ENCODE measurements at regions not wholly inside any gene's neighbourhood (a gene's known extent, or its start where the extent isn't known, plus 50 kb on each side); places are given as distances from the start of the nearest gene placed in this dataset.

GRCh38 chr20:56827763-56828162, 198.7 kb downstream of the TFAP2C start:
- Histone ChIP-seq H3K9me3 (ENCODE audit: control insufficient read depth, insufficient read depth, low read depth, low read length) (no peaks in the 10 kb centered on the region), H3K27me3 (ENCODE audit: control insufficient read depth, insufficient read depth, low read length) (no peaks in the 10 kb centered on the region), H3K27ac (ENCODE audit: low read length) (no peak overlapping the region), H3K4me1 (ENCODE audit: control insufficient read depth, insufficient read depth, low read length) (no peaks in the 10 kb centered on the region), H3K36me3 (ENCODE audit: control insufficient read depth, insufficient read depth, low read length) (no peaks in the 10 kb centered on the region), H3K4me3 (ENCODE audit: low read depth in 2 of 2, low read length in 2 of 2) (no peak overlapping the region)
- ATAC-seq (no peak), DNase-seq (ENCODE audit: low read depth, low spot score) (no peak)
- BruUV-seq (replicated peaks) = no TSS peak
- in situ Hi-C loops (cut with HindIII; ENCODE audit: low pct_unique_long_range_greater_than_20kb, low sequenced_read_pairs) = no loop called here
- TF ChIP-seq CTCF (IDR thresholded peaks at IDR 0.05) = no peak
- TF ChIP-seq POLR2AphosphoS5 (IDR thresholded peaks at IDR 0.05; ENCODE audit: low read depth, low read length) = no peak
- no peak for TF ChIP-seq REST (IDR thresholded peaks at IDR 0.05; ENCODE audit: insufficient read depth in 1 of 2, low read depth in 2 of 2, low read length in 1 of 2)
- TF ChIP-seq SIN3A (IDR thresholded peaks at IDR 0.05; ENCODE audit: borderline replicate concordance, insufficient read depth, low read depth, low read length) = no peak
- TF ChIP-seq TCF7L2 (IDR thresholded peaks at IDR 0.05; ENCODE audit: low read depth, low read length) = no peak
- intact Hi-C loops (cut with micrococcal nuclease; ENCODE audit: unreplicated experiment) = no loop called here
- ChIA-PET POLR2A (no interaction called here), CTCF (no interaction called here)

GRCh38 chr20:56828402-56828801, 199.3 kb downstream of the TFAP2C start:
- no TSS peak for BruUV-seq (replicated peaks)
- DNase-seq (ENCODE audit: low read depth, low spot score) (no peak), ATAC-seq (no peak)
- intact Hi-C loops (cut with micrococcal nuclease; ENCODE audit: unreplicated experiment) = no loop called here
- H3K36me3 ChIP-seq (ENCODE audit: control insufficient read depth, insufficient read depth, low read length) = no peaks in the 10 kb centered on the region
- no peak overlapping the region for H3K27ac ChIP-seq (ENCODE audit: low read length)
- CTCF ChIA-PET = no interaction called here
- in situ Hi-C loops (cut with HindIII; ENCODE audit: low pct_unique_long_range_greater_than_20kb, low sequenced_read_pairs) = no loop called here
- H3K9me3 ChIP-seq (ENCODE audit: control insufficient read depth, insufficient read depth, low read depth, low read length) = no peaks in the 10 kb centered on the region
- H3K4me1 ChIP-seq (ENCODE audit: control insufficient read depth, insufficient read depth, low read length) = no peaks in the 10 kb centered on the region
- POLR2A ChIA-PET = no interaction called here
- H3K27me3 ChIP-seq (ENCODE audit: control insufficient read depth, insufficient read depth, low read length) = no peaks in the 10 kb centered on the region
- no peak overlapping the region for H3K4me3 ChIP-seq (ENCODE audit: low read depth in 2 of 2, low read length in 2 of 2)
- TF ChIP-seq REST (IDR thresholded peaks at IDR 0.05; ENCODE audit: insufficient read depth in 1 of 2, low read depth in 2 of 2, low read length in 1 of 2) = no peak
- TF ChIP-seq TCF7L2 (IDR thresholded peaks at IDR 0.05; ENCODE audit: low read depth, low read length) = no peak
- TF ChIP-seq SIN3A (IDR thresholded peaks at IDR 0.05; ENCODE audit: borderline replicate concordance, insufficient read depth, low read depth, low read length) = no peak
